Peyer's patch (tissue), 4 donors: ENCODE measurements at regions not wholly inside any gene's neighbourhood (a gene's known extent, or its start where the extent isn't known, plus 50 kb on each side); places are given as distances from the start of the nearest gene placed in this dataset.

ENCODE experiments used
- DNase-seq, 3 donors: peaks; one replicate each; pipeline ENCODE4 v3.0.0-alpha.2; 2017 to 2019
- H3K27ac ChIP-seq, 4 donors: fragments of 200-600 bp; sonication (generic); one replicate each; pipeline ENCODE4 v1.5.1; 2016 to 2019
- H3K27me3 ChIP-seq, 2 donors: fragments of 200-600 bp; sonication (generic); one replicate each; pipeline ENCODE4 v1.5.1; 2019
- H3K36me3 ChIP-seq, 3 donors: fragments of 200-600 bp; sonication (generic); one replicate each; pipeline ENCODE4 v1.5.1; 2016 to 2019
- H3K4me1 ChIP-seq, 4 donors: fragments of 200-600 bp; sonication (generic); one replicate each; pipeline ENCODE4 v1.5.1; 2016 to 2019
- H3K4me3 ChIP-seq, 4 donors: fragments of 200-600 bp; sonication (generic); 1 replicate in 3 of 4; 2 replicates in 1 of 4; pipeline ENCODE4 v1.5.1; 2016 to 2019; ENCODE audit warnings: mild to moderate bottlenecking in 1 of 4
- H3K9me3 ChIP-seq, 4 donors: fragments of 200-600 bp; sonication (generic); one replicate each; pipeline ENCODE4 v1.5.1; 2016 to 2019; ENCODE audit warnings: mild to moderate bottlenecking in 1 of 4
- CTCF ChIP-seq, 6 experiments: fragments of 450-650 bp in 4 of 6; fragments of 200-600 bp in 2 of 6; sonication (generic) in 1 of 6; IDR thresholded peaks; one replicate each; pipeline ENCODE4 v1.5.1; 2017 to 2019; ENCODE audit warnings: antibody characterized with exemption in 6 of 6, mild to moderate bottlenecking in 3 of 6, moderate library complexity in 1 of 6
- POLR2A ChIP-seq, 2 donors: fragments of 450-650 bp; IDR thresholded peaks; one replicate each; pipeline ENCODE4 v1.5.1; 2017; ENCODE audit warnings: antibody characterized with exemption in 2 of 2, mild to moderate bottlenecking in 2 of 2, moderate library complexity in 2 of 2

- Histone ChIP-seq H3K4me1 (no peaks in the 10 kb centered on the region), H3K9me3 (no peaks in the 10 kb centered on the region), H3K27ac (no peak overlapping the region), H3K4me3 (no peak overlapping the region), H3K36me3 (no peaks in the 10 kb centered on the region), H3K27me3 (no peaks in the 10 kb centered on the region)
- no peak for TF ChIP-seq CTCF (IDR thresholded peaks at IDR 0.05)
- no peak for TF ChIP-seq POLR2A (IDR thresholded peaks at IDR 0.05)
- no peak for DNase-seq
Observed at GRCh38 chr1:90161625-90162024, 166.7 kb downstream of the ZNF326 start.

GRCh38 chr1:90155721-90156487 is 161.0 kb downstream of the ZNF326 start:
- no peaks in the 10 kb centered on the region for H3K4me1 ChIP-seq
- no peaks in the 10 kb centered on the region for H3K36me3 ChIP-seq
- DNase-seq: no peak
- H3K27ac ChIP-seq: no peak overlapping the region
- no peaks in the 10 kb centered on the region for H3K27me3 ChIP-seq
- no peak for TF ChIP-seq CTCF (IDR thresholded peaks at IDR 0.05)
- TF ChIP-seq POLR2A (IDR thresholded peaks at IDR 0.05): no peak
- no peak overlapping the region for H3K4me3 ChIP-seq
- H3K9me3 ChIP-seq: no peaks in the 10 kb centered on the region

GRCh38 chr1:90154711-90155110 is 159.8 kb downstream of the ZNF326 start:
- no peaks in the 10 kb centered on the region for H3K9me3 ChIP-seq
- no peak for DNase-seq
- no peak overlapping the region for H3K27ac ChIP-seq

GRCh38 chr1:90149101-90149500 is 154.2 kb downstream of the ZNF326 start:
- Histone ChIP-seq H3K4me3 (no peak overlapping the region), H3K27me3 (no peaks in the 10 kb centered on the region), H3K4me1 (no peaks in the 10 kb centered on the region), H3K36me3 (no peaks in the 10 kb centered on the region), H3K9me3 (no peaks in the 10 kb centered on the region), H3K27ac (no peak overlapping the region)
- no peak for TF ChIP-seq POLR2A (IDR thresholded peaks at IDR 0.05)
- no peak for TF ChIP-seq CTCF (IDR thresholded peaks at IDR 0.05)
- DNase-seq: no peak

More at GRCh38 chr1:90154711-90155110, 159.8 kb downstream of the ZNF326 start:
- H3K27me3 ChIP-seq: no peaks in the 10 kb centered on the region
- no peak for TF ChIP-seq POLR2A (IDR thresholded peaks at IDR 0.05)
- TF ChIP-seq CTCF (IDR thresholded peaks at IDR 0.05): no peak
- H3K4me1 ChIP-seq: no peaks in the 10 kb centered on the region
- H3K4me3 ChIP-seq: no peak overlapping the region
- H3K36me3 ChIP-seq: no peaks in the 10 kb centered on the region

GRCh38 chr1:90147093-90147492 is 152.2 kb downstream of the ZNF326 start:
- no peaks in the 10 kb centered on the region for H3K36me3 ChIP-seq
- no peak for DNase-seq

More at GRCh38 chr1:90147093-90147492, 152.2 kb downstream of the ZNF326 start:
- Histone ChIP-seq H3K4me3 (no peak overlapping the region), H3K27ac (no peak overlapping the region), H3K4me1 (no peaks in the 10 kb centered on the region), H3K9me3 (no peaks in the 10 kb centered on the region), H3K27me3 (no peaks in the 10 kb centered on the region)
- no peak for TF ChIP-seq CTCF (IDR thresholded peaks at IDR 0.05)
- no peak for TF ChIP-seq POLR2A (IDR thresholded peaks at IDR 0.05)
